ENCODE measurements at regions not wholly inside any gene's neighbourhood (a gene's known extent, or its start where the extent isn't known, plus 50 kb on each side); places are given as distances from the start of the nearest gene placed in this dataset.
"Not testable (repeated sequence)": the region's sequence is repeated elsewhere in the genome, so short reads cannot be mapped to it uniquely, and the experiment has no call there.

- no peak overlapping the region for H3K4me3 ChIP-seq
- WGBS, 10 experiments = 70 to 100% (median 91%) methylated on average over 1 to 5 of the region's 5 CpGs; no CpG with 5 or more reads in 1 of the 10 experiments
- no peak for ATAC-seq (replicated peaks in 6 of 8)
- in situ Hi-C loops (cut with MboI; ENCODE audit: low pct_unique_long_range_greater_than_20kb in 2 of 9, low sequenced_read_pairs in 9 of 9, unreplicated experiment in 9 of 9) = no loop called here
- no peak overlapping the region for H3K27ac ChIP-seq
- peaks cover 0 to 2% of the 10 kb centered on the region in 2 donors for H3K4me1 ChIP-seq (replicated peaks in 1 of 2)
These were observed 664.0 kb upstream of the SGO1 start for GRCh38 chr3:20849975-20850374.

- in situ Hi-C loops (cut with MboI; ENCODE audit: low pct_unique_long_range_greater_than_20kb in 2 of 9, low sequenced_read_pairs in 9 of 9, unreplicated experiment in 9 of 9) = no loop called here
- no peak overlapping the region for H3K4me3 ChIP-seq
- no peaks in the 10 kb centered on the region for H3K4me1 ChIP-seq (replicated peaks in 1 of 2)
- 0 to 97% (median 78%) methylated on average over 3 of the region's 3 CpGs for WGBS, 10 experiments
- ATAC-seq (replicated peaks in 6 of 8) = peak in 1 of 8 experiments; percentile 16
- no peak overlapping the region for H3K27ac ChIP-seq
These were observed 660.8 kb upstream of the SGO1 start for GRCh38 chr3:20846832-20847231.

DNA sequence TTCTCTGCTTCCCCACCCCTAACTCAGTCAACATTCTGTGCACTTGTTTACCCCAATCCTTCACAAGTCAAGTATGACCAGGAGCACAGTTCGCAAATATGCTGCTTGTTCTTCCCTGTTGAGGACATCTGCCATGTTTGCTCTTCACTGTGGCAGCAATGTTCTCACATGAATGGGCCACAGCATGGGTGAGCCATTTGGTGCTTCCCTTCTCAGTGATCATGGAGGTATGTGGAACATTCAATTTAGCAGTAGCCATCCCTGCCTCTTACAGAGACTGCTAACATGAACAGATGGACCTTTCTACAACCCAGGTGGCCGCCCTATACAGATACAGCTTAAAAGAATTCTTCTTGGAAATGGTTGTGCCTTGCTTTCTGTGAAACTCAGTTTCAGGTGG is 660.1 kb upstream of the SGO1 start:
- ATAC-seq (replicated peaks in 6 of 8) = no peak
- 92 to 100% (median 100%) methylated on average over 1 to 2 of the region's 2 CpGs; no CpG with 5 or more reads in 4 of the 10 experiments for WGBS, 10 experiments
- Histone ChIP-seq H3K4me1 (replicated peaks in 1 of 2) (no peaks in the 10 kb centered on the region), H3K4me3 (no peak overlapping the region), H3K27ac (no peak overlapping the region)
- in situ Hi-C loops (cut with MboI; ENCODE audit: low pct_unique_long_range_greater_than_20kb in 2 of 9, low sequenced_read_pairs in 9 of 9, unreplicated experiment in 9 of 9) = no loop called here

GRCh38 chr3:20844851-20845250 is 658.8 kb upstream of the SGO1 start:
- Histone ChIP-seq H3K4me3 (no peak overlapping the region), H3K27ac (no peak overlapping the region), H3K4me1 (replicated peaks in 1 of 2) (no peaks in the 10 kb centered on the region)
- ATAC-seq (replicated peaks in 6 of 8) = no peak
- in situ Hi-C loops (cut with MboI; ENCODE audit: low pct_unique_long_range_greater_than_20kb in 2 of 9, low sequenced_read_pairs in 9 of 9, unreplicated experiment in 9 of 9) = no loop called here
- 6 to 100% (median 83%) methylated on average over 1 to 5 of the region's 5 CpGs for WGBS, 10 experiments

GRCh38 chr3:20842594-20843436 is 656.8 kb upstream of the SGO1 start:
- 0 to 100% (median 87%) methylated on average over 1 to 3 of the region's 3 CpGs for WGBS, 10 experiments
- H3K27ac ChIP-seq = no peak overlapping the region
- in situ Hi-C loops (cut with MboI; ENCODE audit: low pct_unique_long_range_greater_than_20kb in 2 of 9, low sequenced_read_pairs in 9 of 9, unreplicated experiment in 9 of 9) = no loop called here
- peak in 2 of 8 experiments; percentile 72 to 84 for ATAC-seq (replicated peaks in 6 of 8)
- no peaks in the 10 kb centered on the region for H3K4me1 ChIP-seq (replicated peaks in 1 of 2)
- H3K4me3 ChIP-seq = no peak overlapping the region

DNA sequence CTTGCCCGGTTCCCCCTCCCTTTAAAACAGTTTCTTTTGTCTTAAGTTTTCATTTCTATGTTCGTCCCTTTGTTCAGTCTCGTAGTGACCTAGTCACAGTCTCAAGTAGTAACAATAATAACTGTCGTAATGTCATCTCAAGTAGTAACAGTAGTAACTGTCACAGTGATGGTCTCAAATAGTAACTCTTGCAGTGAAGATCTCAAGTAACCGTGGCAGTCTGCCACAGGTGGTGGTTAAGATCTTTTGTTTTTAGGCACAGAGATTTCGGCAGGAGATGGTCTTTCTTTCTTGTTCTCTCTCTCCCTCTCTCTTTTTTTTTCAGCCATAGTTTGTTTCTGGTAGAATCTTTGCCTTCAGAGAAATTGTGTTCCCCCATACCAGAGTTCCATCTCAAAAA is 656.0 kb upstream of the SGO1 start:
- no peak overlapping the region for H3K27ac ChIP-seq
- no peak for ATAC-seq (replicated peaks in 6 of 8)
- H3K4me1 ChIP-seq (replicated peaks in 1 of 2) = no peaks in the 10 kb centered on the region
- in situ Hi-C loops (cut with MboI; ENCODE audit: low pct_unique_long_range_greater_than_20kb in 2 of 9, low sequenced_read_pairs in 9 of 9, unreplicated experiment in 9 of 9) = no loop called here
- 44 to 95% (median 81%) methylated on average over 2 to 6 of the region's 6 CpGs for WGBS, 10 experiments
- no peak overlapping the region for H3K4me3 ChIP-seq

- Histone ChIP-seq H3K27ac (no peak overlapping the region), H3K4me1 (replicated peaks in 1 of 2) (no peaks in the 10 kb centered on the region), H3K4me3 (no peak overlapping the region)
- WGBS, 10 experiments = 0 to 94% (median 32%) methylated on average over 1 to 3 of the region's 3 CpGs; no CpG with 5 or more reads in 2 of the 10 experiments
- in situ Hi-C loops (cut with MboI; ENCODE audit: low pct_unique_long_range_greater_than_20kb in 2 of 9, low sequenced_read_pairs in 9 of 9, unreplicated experiment in 9 of 9) = no loop called here
- ATAC-seq (replicated peaks in 6 of 8) = no peak
These were observed 651.8 kb upstream of the SGO1 start for GRCh38 chr3:20837676-20838302.

DNA sequence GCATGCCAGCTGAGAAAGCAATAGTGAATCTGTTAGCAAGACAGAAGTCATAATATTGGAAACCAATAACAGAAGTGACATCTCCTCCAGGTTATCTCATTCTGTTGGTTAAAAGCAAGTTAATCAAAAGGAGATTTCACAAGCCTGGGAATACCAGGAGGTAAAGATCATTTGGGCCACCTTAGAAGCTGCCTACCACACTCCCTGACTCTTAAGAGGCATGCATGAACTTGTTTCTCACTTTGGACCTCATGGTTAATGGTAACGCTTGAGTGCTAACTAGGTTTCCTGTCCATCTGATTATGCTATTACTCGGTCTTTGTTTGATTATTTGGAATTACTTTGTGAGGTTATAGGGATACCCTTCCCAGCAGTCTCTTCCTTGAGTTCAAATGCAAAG is 650.8 kb upstream of the SGO1 start:
- no peak for ATAC-seq (replicated peaks in 6 of 8)
- Histone ChIP-seq H3K4me1 (replicated peaks in 1 of 2) (no peaks in the 10 kb centered on the region), H3K4me3 (no peak overlapping the region), H3K27ac (no peak overlapping the region)
- WGBS, 10 experiments = 43 to 92% (median 85%) methylated on average over 1 to 2 of the region's 2 CpGs; no CpG with 5 or more reads in 4 of the 10 experiments
- in situ Hi-C loops (cut with MboI; ENCODE audit: low pct_unique_long_range_greater_than_20kb in 2 of 9, low sequenced_read_pairs in 9 of 9, unreplicated experiment in 9 of 9) = no loop called here

DNA sequence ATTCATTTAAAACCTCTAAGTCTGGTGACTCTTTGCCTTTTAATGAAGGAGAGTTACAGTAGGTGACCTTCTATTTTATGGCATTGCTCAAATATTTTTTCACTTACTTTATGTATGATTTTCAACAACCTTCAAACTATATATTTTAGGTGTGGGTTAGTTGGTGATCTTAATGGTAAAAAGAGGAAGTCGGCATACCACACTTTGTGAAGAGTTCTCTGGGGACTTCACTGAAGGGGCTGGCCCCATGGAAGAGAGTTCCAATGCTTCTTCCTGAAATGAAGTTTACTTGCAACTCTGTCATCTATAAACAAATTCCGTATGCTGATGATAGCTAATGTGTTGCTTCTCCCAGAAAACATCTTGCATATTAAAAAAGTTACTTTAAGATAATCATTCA is 647.0 kb upstream of the SGO1 start:
- Histone ChIP-seq H3K27ac (no peak overlapping the region), H3K4me3 (no peak overlapping the region), H3K4me1 (replicated peaks in 1 of 2) (no peaks in the 10 kb centered on the region)
- 62 to 100% (median 92%) methylated on average over 1 to 2 of the region's 2 CpGs; no CpG with 5 or more reads in 1 of the 10 experiments for WGBS, 10 experiments
- no peak for ATAC-seq (replicated peaks in 6 of 8)
- in situ Hi-C loops (cut with MboI; ENCODE audit: low pct_unique_long_range_greater_than_20kb in 2 of 9, low sequenced_read_pairs in 9 of 9, unreplicated experiment in 9 of 9) = no loop called here

DNA sequence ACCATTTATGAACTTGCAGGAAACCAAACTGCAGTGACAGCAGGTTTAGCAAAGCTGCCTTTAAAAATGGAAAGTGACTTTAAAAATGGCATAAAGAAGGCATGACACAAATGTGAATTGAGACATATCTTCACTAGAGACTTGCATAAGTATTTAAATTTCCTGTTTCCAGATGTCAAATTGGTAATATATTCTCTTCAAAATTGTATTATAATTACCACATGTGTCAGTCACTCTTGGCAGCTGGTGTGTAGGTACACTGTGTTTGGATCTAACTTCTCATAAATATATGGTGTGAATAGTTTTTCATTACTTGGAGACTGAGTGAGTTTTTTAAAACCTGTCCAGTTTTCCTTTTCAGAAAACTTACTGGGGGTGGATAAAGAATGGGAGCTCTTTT is 636.2 kb upstream of the SGO1 start:
- ATAC-seq (replicated peaks in 6 of 8) = no peak
- H3K4me3 ChIP-seq = no peak overlapping the region
- H3K27ac ChIP-seq = no peak overlapping the region
- no peaks in the 10 kb centered on the region for H3K4me1 ChIP-seq (replicated peaks in 1 of 2)
- in situ Hi-C loops (cut with MboI; ENCODE audit: low pct_unique_long_range_greater_than_20kb in 2 of 9, low sequenced_read_pairs in 9 of 9, unreplicated experiment in 9 of 9) = no loop called here

- ATAC-seq (replicated peaks in 6 of 8); H3K4me3 ChIP-seq; H3K27ac ChIP-seq; H3K4me1 ChIP-seq (replicated peaks in 1 of 2); in situ Hi-C loops (cut with MboI; ENCODE audit: low pct_unique_long_range_greater_than_20kb in 2 of 9, low sequenced_read_pairs in 9 of 9, unreplicated experiment in 9 of 9): not testable (repeated sequence)
- WGBS, 10 experiments = 40 to 82% methylated on average over 1 to 4 of the region's 9 CpGs; no CpG with 5 or more reads in 8 of the 10 experiments
These were observed 634.9 kb upstream of the SGO1 start for GRCh38 chr3:20820872-20821271.

GRCh38 chr3:20811631-20812030 is 625.6 kb upstream of the SGO1 start:
- Histone ChIP-seq H3K4me1 (replicated peaks in 1 of 2) (no peaks in the 10 kb centered on the region), H3K27ac (no peak overlapping the region), H3K4me3 (no peak overlapping the region)
- in situ Hi-C loops (cut with MboI; ENCODE audit: low pct_unique_long_range_greater_than_20kb in 2 of 9, low sequenced_read_pairs in 9 of 9, unreplicated experiment in 9 of 9) = no loop called here
- 0 to 100% (median 92%) methylated on average over 1 to 2 of the region's 2 CpGs; no CpG with 5 or more reads in 3 of the 10 experiments for WGBS, 10 experiments
- peak in 2 of 8 experiments; percentile 34 to 41 for ATAC-seq (replicated peaks in 6 of 8)

DNA sequence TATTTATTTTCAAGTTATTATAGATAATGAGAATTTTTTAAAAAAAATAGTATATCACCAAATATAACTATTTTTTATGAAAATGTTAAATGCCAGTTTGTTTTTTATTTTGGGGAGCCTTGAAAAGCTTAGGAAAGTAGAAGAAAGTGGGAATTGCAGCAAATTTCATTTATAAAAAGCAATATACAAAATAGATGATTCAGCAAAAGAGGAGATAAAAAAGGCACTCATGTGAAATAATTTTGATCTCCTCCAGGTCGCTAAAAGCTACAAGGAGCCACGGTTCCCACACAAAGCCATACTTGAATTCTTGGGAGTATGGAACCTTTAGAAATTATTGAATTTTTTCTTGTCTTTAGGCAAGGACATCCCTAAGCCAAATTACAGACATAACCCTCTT is 625.0 kb upstream of the SGO1 start:
- 0 to 100% (median 69%) methylated on average over 1 to 2 of the region's 2 CpGs; no CpG with 5 or more reads in 2 of the 10 experiments for WGBS, 10 experiments
- Histone ChIP-seq H3K27ac (no peak overlapping the region), H3K4me1 (replicated peaks in 1 of 2) (no peaks in the 10 kb centered on the region), H3K4me3 (no peak overlapping the region)
- in situ Hi-C loops (cut with MboI; ENCODE audit: low pct_unique_long_range_greater_than_20kb in 2 of 9, low sequenced_read_pairs in 9 of 9, unreplicated experiment in 9 of 9) = no loop called here
- ATAC-seq (replicated peaks in 6 of 8) = no peak

DNA sequence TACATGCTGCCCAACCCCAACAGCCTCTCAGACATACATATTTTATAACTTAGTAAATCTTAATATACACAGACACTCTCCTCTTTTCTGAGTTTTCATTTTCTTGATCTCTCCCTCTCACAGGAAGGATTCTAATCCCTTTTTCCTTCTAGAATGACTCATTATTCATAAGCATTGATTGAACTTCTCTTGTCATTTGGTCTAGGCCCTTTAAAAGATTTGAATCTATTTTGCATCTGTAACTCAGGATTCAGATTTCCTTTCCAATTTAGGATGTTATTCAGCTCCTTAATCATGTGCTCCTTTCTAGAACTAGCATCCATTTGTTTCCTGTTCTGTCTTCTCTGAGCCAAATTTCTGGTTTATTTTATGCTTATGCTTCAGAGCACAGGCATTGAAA is 624.5 kb upstream of the SGO1 start:
- Histone ChIP-seq H3K4me3 (no peak overlapping the region), H3K4me1 (replicated peaks in 1 of 2) (no peaks in the 10 kb centered on the region), H3K27ac (no peak overlapping the region)
- peak in 3 of 8 experiments; percentile 44 to 86 (median 78) for ATAC-seq (replicated peaks in 6 of 8)
- in situ Hi-C loops (cut with MboI; ENCODE audit: low pct_unique_long_range_greater_than_20kb in 2 of 9, low sequenced_read_pairs in 9 of 9, unreplicated experiment in 9 of 9) = no loop called here

Measured in motor neuron (in vitro differentiated cells).